Vagina (tissue), 2 donors: ENCODE measurements at regions not wholly inside any gene's neighbourhood (a gene's known extent, or its start where the extent isn't known, plus 50 kb on each side); places are given as distances from the start of the nearest gene placed in this dataset.

ENCODE experiments used
- CTCF ChIP-seq, 3 experiments: fragments of 450-650 bp in 2 of 3; fragments of 200-600 bp in 1 of 3; sonication (generic) in 1 of 3; IDR thresholded peaks; one replicate each; pipeline ENCODE4 v1.5.1; 2017 to 2019; ENCODE audit warnings: antibody characterized with exemption in 3 of 3, mild to moderate bottlenecking in 2 of 3, moderate library complexity in 2 of 3
- POLR2A ChIP-seq, 2 donors: fragments of 450-650 bp; IDR thresholded peaks; one replicate each; pipeline ENCODE4 v1.6.1; 2017; ENCODE audit warnings: antibody characterized with exemption in 2 of 2, mild to moderate bottlenecking in 2 of 2, moderate library complexity in 2 of 2
- POLR2AphosphoS5 ChIP-seq, 2 donors: sonication (generic); formaldehyde crosslinking; IDR thresholded peaks; one replicate each; pipeline ENCODE4 v1.9.0; 2017; ENCODE audit warnings: antibody characterized with exemption in 2 of 2, mild to moderate bottlenecking in 2 of 2, low read depth in 1 of 2; ENCODE audit not compliant: insufficient read depth in 1 of 2

DNA sequence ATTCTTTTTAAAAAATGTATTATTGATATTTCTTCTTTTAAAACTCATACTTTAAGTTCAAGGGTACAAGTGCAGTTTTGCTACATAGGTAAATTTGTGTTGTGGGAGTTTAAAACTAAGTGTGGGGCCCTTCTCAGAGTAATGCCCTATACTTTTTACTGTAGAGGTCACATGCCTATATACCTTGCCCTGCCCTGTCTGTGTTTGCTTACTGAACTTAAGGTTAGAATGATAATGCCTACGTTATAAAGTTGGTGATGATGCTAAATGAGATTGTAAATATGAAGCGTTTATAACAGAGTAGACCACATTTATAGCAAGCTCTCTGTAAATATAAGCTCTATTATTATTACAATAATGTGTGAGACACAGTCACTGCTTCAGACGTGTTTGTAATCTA is 261.9 kb downstream of the RASSF9 start:
- TF ChIP-seq CTCF (IDR thresholded peaks at IDR 0.05), result no peak
- TF ChIP-seq POLR2AphosphoS5 (IDR thresholded peaks at IDR 0.05; ENCODE audit: insufficient read depth in 1 of 2, low read depth in 1 of 2), result no peak
- no peak for TF ChIP-seq POLR2A (IDR thresholded peaks at IDR 0.05)
